ENCODE measurements at regions not wholly inside any gene's neighbourhood (a gene's known extent, or its start where the extent isn't known, plus 50 kb on each side); places are given as distances from the start of the nearest gene placed in this dataset.
"Not testable (repeated sequence)": the region's sequence is repeated elsewhere in the genome, so short reads cannot be mapped to it uniquely, and the experiment has no call there.

DNA sequence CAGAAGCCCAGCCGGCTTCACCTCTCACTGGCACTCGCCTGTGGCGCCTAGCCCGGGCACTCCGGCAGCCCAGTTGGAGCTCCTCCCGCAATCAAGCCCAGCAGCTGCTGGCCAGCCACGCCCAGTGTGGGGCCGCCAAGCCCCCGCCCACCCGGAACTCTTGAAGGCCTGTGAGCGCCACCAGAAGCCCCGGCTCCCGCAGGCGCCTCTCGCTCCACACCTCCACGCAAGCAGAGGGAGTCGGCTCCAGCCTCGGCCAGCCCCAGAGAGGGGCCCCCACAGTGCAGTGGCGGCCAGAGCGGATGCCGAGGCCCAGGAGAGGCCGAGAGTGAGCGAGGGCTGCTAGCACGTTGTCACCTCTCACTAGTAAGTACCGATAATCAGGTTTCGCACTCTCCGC lies 240.7 kb downstream of the TFEC start:
- no peaks in the 10 kb centered on the region for H3K36me3 ChIP-seq
- WGBS = 90% methylated on average over 10 of the region's 27 CpGs
- no peak for TF ChIP-seq POLR2AphosphoS5 (IDR thresholded peaks at IDR 0.05)
- H3K4me3 ChIP-seq = no peak overlapping the region
- no peak for DNase-seq (ENCODE audit: extremely low spot score)
- H3K9me3 ChIP-seq = no peaks in the 10 kb centered on the region
- H3K27me3 ChIP-seq = no peaks in the 10 kb centered on the region
- intact Hi-C loops (cut with DNase I) = no loop called here
- no peak overlapping the region for H3K27ac ChIP-seq (replicated peaks in 1 of 4)
- H3K4me1 ChIP-seq = no peaks in the 10 kb centered on the region

DNA sequence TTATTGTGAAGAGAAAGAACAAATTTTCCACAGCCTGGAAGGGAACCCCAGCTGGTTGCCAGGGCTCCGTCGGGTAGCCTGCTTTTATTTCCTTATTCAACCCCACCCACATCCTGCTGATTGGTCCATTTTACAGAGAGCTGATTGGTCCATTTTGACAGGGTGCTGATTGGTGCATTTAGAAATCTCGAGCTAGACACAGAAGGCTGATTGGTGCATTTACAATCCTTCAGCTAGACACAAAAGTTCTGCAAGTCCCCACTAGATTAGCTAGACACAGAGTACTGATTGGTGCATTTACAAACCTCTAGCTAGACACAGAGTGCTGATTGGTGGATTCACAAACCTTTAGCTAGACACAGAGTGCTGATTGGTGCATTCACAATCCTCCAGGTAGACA lies 241.1 kb downstream of the TFEC start:
- intact Hi-C loops (cut with DNase I); H3K4me1 ChIP-seq: not testable (repeated sequence)
- WGBS = 84% methylated on average over 3 of the region's 3 CpGs

DNA sequence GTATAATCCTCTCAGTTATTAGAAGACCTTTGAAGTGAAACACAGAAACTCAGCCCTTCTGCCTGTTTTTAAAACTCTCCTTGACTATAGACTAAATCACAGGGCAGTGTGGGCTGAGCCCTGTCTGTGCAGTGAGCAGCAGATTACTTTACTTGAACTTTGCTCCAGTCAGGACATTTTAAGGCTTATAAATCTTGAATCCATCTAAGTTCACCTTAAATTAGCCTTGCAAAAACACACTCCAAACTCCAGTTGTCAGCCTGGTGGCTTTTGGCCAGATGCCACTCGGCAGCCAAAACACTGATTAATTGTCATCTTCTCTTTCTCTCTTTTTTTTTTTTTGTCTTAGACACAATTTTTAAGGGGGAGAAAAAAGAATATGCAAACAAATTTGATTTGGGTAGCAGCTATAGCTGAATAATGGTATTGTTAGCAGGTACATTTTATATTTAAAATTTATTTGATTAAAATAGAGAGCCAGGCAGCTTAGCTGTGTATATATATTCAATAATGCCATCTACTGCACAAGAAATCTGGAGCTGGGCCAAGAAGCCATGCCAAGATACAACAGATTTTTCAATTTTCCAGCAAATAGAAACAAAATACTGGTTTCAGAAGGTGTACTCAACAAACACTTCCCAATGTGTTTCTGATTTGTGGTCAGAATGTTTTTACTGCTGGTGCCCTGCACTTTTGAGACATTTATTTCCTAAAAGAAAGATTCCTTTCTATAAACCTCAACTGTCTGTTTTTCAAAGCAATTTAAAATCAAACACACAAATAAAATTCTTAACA lies 247.7 kb downstream of the TFEC start:
- H3K27me3 ChIP-seq = no peaks in the 10 kb centered on the region
- no peak overlapping the region for H3K27ac ChIP-seq (replicated peaks in 1 of 4)
- no peak overlapping the region for H3K4me3 ChIP-seq
- 13% methylated on average over 1 of the region's 1 CpG for WGBS
- DNase-seq (ENCODE audit: extremely low spot score) = no peak
- TF ChIP-seq EP300 (IDR thresholded peaks at IDR 0.05) (no peak), POLR2AphosphoS5 (IDR thresholded peaks at IDR 0.05) (no peak), POLR2A (IDR thresholded peaks at IDR 0.05; ENCODE audit: low read depth) (no peak)
- TF ChIP-seq, protein P1, sequence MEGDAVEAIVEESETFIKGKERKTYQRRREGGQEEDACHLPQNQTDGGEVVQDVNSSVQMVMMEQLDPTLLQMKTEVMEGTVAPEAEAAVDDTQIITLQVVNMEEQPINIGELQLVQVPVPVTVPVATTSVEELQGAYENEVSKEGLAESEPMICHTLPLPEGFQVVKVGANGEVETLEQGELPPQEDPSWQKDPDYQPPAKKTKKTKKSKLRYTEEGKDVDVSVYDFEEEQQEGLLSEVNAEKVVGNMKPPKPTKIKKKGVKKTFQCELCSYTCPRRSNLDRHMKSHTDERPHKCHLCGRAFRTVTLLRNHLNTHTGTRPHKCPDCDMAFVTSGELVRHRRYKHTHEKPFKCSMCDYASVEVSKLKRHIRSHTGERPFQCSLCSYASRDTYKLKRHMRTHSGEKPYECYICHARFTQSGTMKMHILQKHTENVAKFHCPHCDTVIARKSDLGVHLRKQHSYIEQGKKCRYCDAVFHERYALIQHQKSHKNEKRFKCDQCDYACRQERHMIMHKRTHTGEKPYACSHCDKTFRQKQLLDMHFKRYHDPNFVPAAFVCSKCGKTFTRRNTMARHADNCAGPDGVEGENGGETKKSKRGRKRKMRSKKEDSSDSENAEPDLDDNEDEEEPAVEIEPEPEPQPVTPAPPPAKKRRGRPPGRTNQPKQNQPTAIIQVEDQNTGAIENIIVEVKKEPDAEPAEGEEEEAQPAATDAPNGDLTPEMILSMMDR (IDR thresholded peaks at IDR 0.05) = no peak
- no peaks in the 10 kb centered on the region for H3K9me3 ChIP-seq
- peaks cover 0 to 19% (median 18%) of the 10 kb centered on the region in 4 donors for H3K4me1 ChIP-seq
- intact Hi-C loops (cut with DNase I) = no loop called here
- no peaks in the 10 kb centered on the region for H3K36me3 ChIP-seq

More for the DNA sequence above, 241.1 kb downstream of the TFEC start:
- not testable (repeated sequence) for H3K27ac ChIP-seq (replicated peaks in 1 of 4); DNase-seq (ENCODE audit: extremely low spot score); H3K27me3 ChIP-seq; H3K36me3 ChIP-seq; H3K9me3 ChIP-seq; H3K4me3 ChIP-seq

GRCh38 chr7:115779561-115779960 lies 251.0 kb downstream of the TFEC start:
- intact Hi-C loops (cut with DNase I) = no loop called here
- no peak overlapping the region for H3K27ac ChIP-seq (replicated peaks in 1 of 4)
- TF ChIP-seq, protein P1 (IDR thresholded peaks at IDR 0.05) = no peak

DNA sequence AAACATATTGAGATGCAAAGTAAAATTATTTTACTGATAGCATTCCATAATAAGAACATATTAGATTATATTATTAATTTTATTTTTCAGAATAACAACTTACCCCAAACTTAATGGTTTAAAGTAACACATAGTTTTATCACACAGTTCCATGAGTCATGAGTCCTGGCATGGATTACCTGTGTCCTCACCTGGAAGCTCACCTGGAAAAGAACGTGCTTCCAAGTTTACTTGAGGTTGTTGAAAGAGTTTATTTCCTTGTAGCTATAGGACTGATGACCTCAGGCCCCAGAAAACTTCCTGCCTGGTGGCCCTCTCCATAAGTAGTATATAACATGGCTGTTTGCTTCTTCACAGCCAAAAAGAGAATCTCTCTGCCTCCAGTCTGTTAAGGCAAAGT lies 254.6 kb downstream of the TFEC start:
- no peaks in the 10 kb centered on the region for H3K9me3 ChIP-seq
- H3K4me3 ChIP-seq = no peak overlapping the region
- DNase-seq (ENCODE audit: extremely low spot score) = no peak
- no peaks in the 10 kb centered on the region for H3K27me3 ChIP-seq
- no peaks in the 10 kb centered on the region for H3K36me3 ChIP-seq
- no peaks in the 10 kb centered on the region for H3K4me1 ChIP-seq
- TF ChIP-seq POLR2AphosphoS5 (IDR thresholded peaks at IDR 0.05) (no peak), EP300 (IDR thresholded peaks at IDR 0.05) (no peak), POLR2A (IDR thresholded peaks at IDR 0.05; ENCODE audit: low read depth) (no peak)
- TF ChIP-seq, protein P1 (IDR thresholded peaks at IDR 0.05) = no peak
- no peak overlapping the region for H3K27ac ChIP-seq (replicated peaks in 1 of 4)
- intact Hi-C loops (cut with DNase I) = no loop called here
- 72% methylated on average over 1 of the region's 1 CpG for WGBS

More at GRCh38 chr7:115779561-115779960, 251.0 kb downstream of the TFEC start:
- Histone ChIP-seq H3K4me3 (no peak overlapping the region), H3K36me3 (no peaks in the 10 kb centered on the region), H3K27me3 (no peaks in the 10 kb centered on the region), H3K4me1 (peaks cover 0 to 19% (median 18%) of the 10 kb centered on the region in 4 donors), H3K9me3 (no peaks in the 10 kb centered on the region)
- DNase-seq (ENCODE audit: extremely low spot score) = no peak

- intact Hi-C loops (cut with DNase I) = no loop called here
- TF ChIP-seq, protein P1 (IDR thresholded peaks at IDR 0.05) = no peak
- TF ChIP-seq EP300 (IDR thresholded peaks at IDR 0.05) = no peak
- TF ChIP-seq POLR2A (IDR thresholded peaks at IDR 0.05; ENCODE audit: low read depth) = no peak
- TF ChIP-seq POLR2AphosphoS5 (IDR thresholded peaks at IDR 0.05) = no peak
- Histone ChIP-seq H3K4me1 (no peaks in the 10 kb centered on the region), H3K27me3 (no peaks in the 10 kb centered on the region), H3K4me3 (no peak overlapping the region), H3K27ac (replicated peaks in 1 of 4) (no peak overlapping the region), H3K36me3 (no peaks in the 10 kb centered on the region), H3K9me3 (no peaks in the 10 kb centered on the region)
- 82% methylated on average over 8 of the region's 8 CpGs for WGBS
- DNase-seq (ENCODE audit: extremely low spot score) = no peak
Observed at GRCh38 chr7:115763347-115763746, 267.2 kb downstream of the TFEC start.
